Type B pancreatic cell (in vitro differentiated cells): ENCODE measurements at regions not wholly inside any gene's neighbourhood (a gene's known extent, or its start where the extent isn't known, plus 50 kb on each side); places are given as distances from the start of the nearest gene placed in this dataset.

ENCODE experiments used
- DNase-seq: peaks from one replicate; pipeline ENCODE4 v3.0.0; 2021; ENCODE audit warnings: mixed read lengths; ENCODE audit not compliant: unreplicated experiment; ENCODE audit errors: extremely low spot score
- H3K27ac Mint-ChIP-seq: 2 replicates; pipeline ENCODE4 v1.8.0; 2021; ENCODE audit warnings: mild to moderate bottlenecking, mixed read lengths
- H3K27me3 Mint-ChIP-seq: 2 replicates; pipeline ENCODE4 v1.8.0; 2021; ENCODE audit warnings: mixed read lengths
- H3K36me3 Mint-ChIP-seq: 2 replicates; pipeline ENCODE4 v1.8.0; 2021; ENCODE audit warnings: mixed read lengths
- H3K4me1 Mint-ChIP-seq: one replicate; pipeline ENCODE4 v1.8.0; 2021; ENCODE audit warnings: mixed read lengths; ENCODE audit not compliant: unreplicated experiment
- H3K4me3 Mint-ChIP-seq: 2 replicates; pipeline ENCODE4 v1.8.0; 2021; ENCODE audit warnings: mild to moderate bottlenecking, mixed read lengths
- H3K9me3 Mint-ChIP-seq: 2 replicates; pipeline ENCODE4 v1.8.0; 2021; ENCODE audit warnings: mixed read lengths
- CTCF ChIP-seq: fragments of 200-600 bp; sonication (generic); conservative IDR thresholded peaks from 2 replicates; pipeline ENCODE4 v1.5.0; 2021; ENCODE audit warnings: antibody characterized with exemption, mild to moderate bottlenecking

- TF ChIP-seq CTCF = no peak
- Mint-ChIP-seq H3K27me3 (no peaks in the 10 kb centered on the region), H3K9me3 (no peaks in the 10 kb centered on the region), H3K4me3 (no peak overlapping the region), H3K4me1 (no peaks in the 10 kb centered on the region), H3K36me3 (no peaks in the 10 kb centered on the region), H3K27ac (no peak overlapping the region)
- DNase-seq = no peak
These were observed 355.6 kb downstream of the CBLL2 start for GRCh38 chrX:22628275-22628674.

- H3K27me3 Mint-ChIP-seq = no peaks in the 10 kb centered on the region
- no peaks in the 10 kb centered on the region for H3K36me3 Mint-ChIP-seq
- TF ChIP-seq CTCF = no peak
- no peaks in the 10 kb centered on the region for H3K9me3 Mint-ChIP-seq
- no peak overlapping the region for H3K4me3 Mint-ChIP-seq
- DNase-seq = no peak
- H3K27ac Mint-ChIP-seq = no peak overlapping the region
- H3K4me1 Mint-ChIP-seq = no peaks in the 10 kb centered on the region
These were observed 356.5 kb downstream of the CBLL2 start for GRCh38 chrX:22629105-22629725.

- no peaks in the 10 kb centered on the region for H3K27me3 Mint-ChIP-seq
- no peak overlapping the region for H3K27ac Mint-ChIP-seq
- TF ChIP-seq CTCF = no peak
- DNase-seq = no peak
- no peak overlapping the region for H3K4me3 Mint-ChIP-seq
- H3K9me3 Mint-ChIP-seq = peaks cover 4% of the 10 kb centered on the region
- no peaks in the 10 kb centered on the region for H3K4me1 Mint-ChIP-seq
- H3K36me3 Mint-ChIP-seq = no peaks in the 10 kb centered on the region
These were observed 361.4 kb downstream of the CBLL2 start for GRCh38 chrX:22634083-22634482.

- no peaks in the 10 kb centered on the region for H3K27me3 Mint-ChIP-seq
- no peak overlapping the region for H3K27ac Mint-ChIP-seq
- H3K4me1 Mint-ChIP-seq = no peaks in the 10 kb centered on the region
These were observed 362.0 kb downstream of the CBLL2 start for GRCh38 chrX:22634751-22635150.

GRCh38 chrX:22648281-22648680 lies 351.5 kb upstream of the DDX53 start:
- no peaks in the 10 kb centered on the region for H3K36me3 Mint-ChIP-seq

More at GRCh38 chrX:22634751-22635150, 362.0 kb downstream of the CBLL2 start:
- H3K36me3 Mint-ChIP-seq = no peaks in the 10 kb centered on the region
- no peak overlapping the region for H3K4me3 Mint-ChIP-seq
- no peak for TF ChIP-seq CTCF
- H3K9me3 Mint-ChIP-seq = peaks cover 4% of the 10 kb centered on the region
- DNase-seq = no peak

More at GRCh38 chrX:22648281-22648680, 351.5 kb upstream of the DDX53 start:
- TF ChIP-seq CTCF = no peak
- Mint-ChIP-seq H3K27ac (no peak overlapping the region), H3K4me3 (no peak overlapping the region), H3K27me3 (no peaks in the 10 kb centered on the region), H3K4me1 (no peaks in the 10 kb centered on the region), H3K9me3 (no peaks in the 10 kb centered on the region)
- no peak for DNase-seq
